Vagina (tissue), 2 donors: ENCODE measurements at regions not wholly inside any gene's neighbourhood (a gene's known extent, or its start where the extent isn't known, plus 50 kb on each side); places are given as distances from the start of the nearest gene placed in this dataset.

Experiments
- POLR2AphosphoS5 ChIP-seq, 2 donors: sonication (generic); formaldehyde crosslinking; IDR thresholded peaks; one replicate each; pipeline ENCODE4 v1.9.0; 2017; ENCODE audit warnings: antibody characterized with exemption in 2 of 2, mild to moderate bottlenecking in 2 of 2, low read depth in 1 of 2; ENCODE audit not compliant: insufficient read depth in 1 of 2
- TF ChIP-seq, protein P1 (sequence below), 3 experiments: fragments of 450-650 bp in 2 of 3; fragments of 200-600 bp in 1 of 3; sonication (generic) in 1 of 3; IDR thresholded peaks; one replicate each; pipeline ENCODE4 v1.5.1; 2017 to 2019; ENCODE audit warnings: antibody characterized with exemption in 3 of 3, mild to moderate bottlenecking in 2 of 3, moderate library complexity in 2 of 3

DNA sequence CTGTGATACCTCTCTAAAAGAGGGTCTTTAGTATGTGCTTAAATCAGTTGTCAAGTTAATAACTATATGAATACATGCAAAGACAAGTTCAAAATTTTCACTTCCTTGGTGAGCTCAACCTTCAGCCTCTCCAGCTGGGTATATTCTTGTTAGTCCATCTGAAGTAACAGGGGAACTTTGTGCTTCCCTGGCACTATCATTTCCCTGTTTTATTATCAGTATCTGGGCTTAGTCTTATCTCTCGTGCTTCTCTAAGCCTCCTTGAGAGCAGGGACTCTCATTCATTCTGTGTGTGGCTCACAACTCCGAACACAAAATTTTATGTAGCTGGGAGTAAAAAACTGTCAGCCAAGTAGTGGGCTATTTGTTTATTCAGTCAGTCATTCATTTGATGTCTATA, 175.9 kb upstream of the MAP3K1 start:
- TF ChIP-seq, protein P1, sequence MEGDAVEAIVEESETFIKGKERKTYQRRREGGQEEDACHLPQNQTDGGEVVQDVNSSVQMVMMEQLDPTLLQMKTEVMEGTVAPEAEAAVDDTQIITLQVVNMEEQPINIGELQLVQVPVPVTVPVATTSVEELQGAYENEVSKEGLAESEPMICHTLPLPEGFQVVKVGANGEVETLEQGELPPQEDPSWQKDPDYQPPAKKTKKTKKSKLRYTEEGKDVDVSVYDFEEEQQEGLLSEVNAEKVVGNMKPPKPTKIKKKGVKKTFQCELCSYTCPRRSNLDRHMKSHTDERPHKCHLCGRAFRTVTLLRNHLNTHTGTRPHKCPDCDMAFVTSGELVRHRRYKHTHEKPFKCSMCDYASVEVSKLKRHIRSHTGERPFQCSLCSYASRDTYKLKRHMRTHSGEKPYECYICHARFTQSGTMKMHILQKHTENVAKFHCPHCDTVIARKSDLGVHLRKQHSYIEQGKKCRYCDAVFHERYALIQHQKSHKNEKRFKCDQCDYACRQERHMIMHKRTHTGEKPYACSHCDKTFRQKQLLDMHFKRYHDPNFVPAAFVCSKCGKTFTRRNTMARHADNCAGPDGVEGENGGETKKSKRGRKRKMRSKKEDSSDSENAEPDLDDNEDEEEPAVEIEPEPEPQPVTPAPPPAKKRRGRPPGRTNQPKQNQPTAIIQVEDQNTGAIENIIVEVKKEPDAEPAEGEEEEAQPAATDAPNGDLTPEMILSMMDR (IDR thresholded peaks at IDR 0.05): no peak
- no peak for TF ChIP-seq POLR2AphosphoS5 (IDR thresholded peaks at IDR 0.05; ENCODE audit: insufficient read depth in 1 of 2, low read depth in 1 of 2)
